GM12878 (cell line): ENCODE measurements at regions not wholly inside any gene's neighbourhood (a gene's known extent, or its start where the extent isn't known, plus 50 kb on each side); places are given as distances from the start of the nearest gene placed in this dataset.

Source experiments
- ATAC-seq: fragments of 200-7000 bp; cut with Tn5 transposase; 3 replicates; pipeline ENCODE4 v1.9.1; 2020; ENCODE audit warnings: mild to moderate bottlenecking, moderate library complexity
- BruUV-seq: library from RNA; stranded (reverse); fragments of 400-500 nt; replicated peaks from 2 replicates; lab custom pipeline; 2021; lab: Mats Ljungman, UMichigan
- CTCF ChIA-PET: fragments of 300-600 bp; sonication (Branson Sonifier 250); formaldehyde crosslinking; extraction: SDS; loops from one replicate; lab custom pipeline; 2021; ENCODE audit warnings: inconsistent platforms; lab: Yijun Ruan, JAX
- POLR2A ChIA-PET: fragments of 350-600 bp; formaldehyde crosslinking; extraction: SDS; loops from one replicate; lab custom pipeline; 2021; ENCODE audit warnings: inconsistent platforms; lab: Charles Lee
- RAD21 ChIA-PET: fragments of 300-600 bp; sonication (Branson Sonifier 250); formaldehyde crosslinking; loops from one replicate; lab custom pipeline; 2023; ENCODE audit warnings: antibody characterized with exemption; ENCODE audit not compliant: unreplicated experiment; lab: Charles Lee
- SMC1A ChIA-PET: fragments of 300-600 bp; sonication (Branson Sonifier 250); formaldehyde crosslinking; loops from one replicate; lab custom pipeline; 2023; ENCODE audit not compliant: unreplicated experiment, uncharacterized antibody; lab: Charles Lee
- DNase-seq: peaks from one replicate; pipeline ENCODE4 v3.0.0-alpha.2; 2011; ENCODE audit warnings: low read depth, low spot score
- FAIRE-seq: peaks from 3 replicates; lab custom pipeline; 2011; peaks lifted over from hg19 to GRCh38; lab: Jason Lieb, UNC
- H2AFZ ChIP-seq: 2 replicates; pipeline ENCODE4 v1.6.0; 2011; ENCODE audit warnings: low read depth, low read length, control low read depth; ENCODE audit not compliant: control insufficient read depth
- H3K27ac ChIP-seq: 2 replicates; pipeline ENCODE4 v1.5.1; 2011; ENCODE audit warnings: control low read depth; ENCODE audit not compliant: control insufficient read depth, insufficient read depth
- H3K27me3 ChIP-seq, 2 experiments: replicated peaks in 1 of 2; 2 replicates each; pipeline versions ENCODE4 v1.6.0 to v1.6.1; 2011; ENCODE audit warnings: low read length in 1 of 2; ENCODE audit not compliant: control insufficient read depth in 2 of 2, insufficient read depth in 2 of 2
- H3K36me3 ChIP-seq, 2 experiments: 2 replicates each; pipeline ENCODE4 v1.5.1; 2011; ENCODE audit warnings: low read length in 1 of 2; ENCODE audit not compliant: control insufficient read depth in 2 of 2, insufficient read depth in 2 of 2
- H3K4me1 ChIP-seq: 2 replicates; pipeline ENCODE4 v1.6.1; 2011; ENCODE audit warnings: mild to moderate bottlenecking, low read length, moderate library complexity, mixed read lengths; ENCODE audit not compliant: control insufficient read depth, insufficient read depth
- H3K4me2 ChIP-seq: 2 replicates; pipeline ENCODE4 v1.6.0; 2011; ENCODE audit warnings: control low read depth; ENCODE audit not compliant: control insufficient read depth, insufficient read depth
- H3K4me3 ChIP-seq: fragments of 200-600 bp; sonication (generic); 2 replicates; pipeline ENCODE4 v1.5.1; 2016
- H3K79me2 ChIP-seq: 2 replicates; pipeline ENCODE4 v1.6.0; 2011; ENCODE audit warnings: low read length; ENCODE audit not compliant: control insufficient read depth, insufficient read depth
- H3K9ac ChIP-seq: 2 replicates; pipeline ENCODE4 v1.8.0; 2011; ENCODE audit warnings: low read length, control low read depth, mixed read lengths; ENCODE audit not compliant: control insufficient read depth, insufficient read depth
- H3K9me3 ChIP-seq: replicated peaks from 3 replicates; pipeline ENCODE4 v1.5.1; 2011; ENCODE audit warnings: mild to moderate bottlenecking, low read length; ENCODE audit not compliant: control insufficient read depth, insufficient read depth
- H4K20me1 ChIP-seq: 2 replicates; pipeline ENCODE4 v1.6.0; 2011; ENCODE audit not compliant: control insufficient read depth, insufficient read depth
- FOXM1 ChIP-seq: IDR thresholded peaks from 2 replicates; pipeline ENCODE4 v1.6.1; 2012; ENCODE audit warnings: low read depth, mild to moderate bottlenecking, inconsistent platforms, low read length, moderate library complexity
- HDAC2 ChIP-seq: fragments of 200-600 bp; sonication (generic); IDR thresholded peaks from 2 replicates; pipeline ENCODE4 v1.6.1; 2017
- IKZF2 ChIP-seq, 2 experiments: fragments of 450-650 bp; IDR thresholded peaks; 2 replicates each; pipeline ENCODE4 v1.6.1; 2017; ENCODE audit warnings: mild to moderate bottlenecking in 2 of 2, moderate library complexity in 2 of 2
- IRF5 ChIP-seq: fragments of 450-650 bp; IDR thresholded peaks from 2 replicates; pipeline ENCODE4 v1.6.1; 2017; ENCODE audit warnings: borderline replicate concordance
- KDM1A ChIP-seq: fragments of 200-600 bp; sonication (generic); IDR thresholded peaks from 2 replicates; pipeline ENCODE4 v1.6.1; 2016; ENCODE audit warnings: borderline replicate concordance
- KLF5 ChIP-seq: fragments of 450-650 bp; IDR thresholded peaks from 2 replicates; pipeline ENCODE4 v1.6.1; 2014; ENCODE audit warnings: mild to moderate bottlenecking; ENCODE audit not compliant: partially characterized antibody
- NFYB ChIP-seq: IDR thresholded peaks from 2 replicates; pipeline ENCODE4 v1.6.1; 2011; ENCODE audit warnings: low read depth, mild to moderate bottlenecking, low read length, improper control_type of control experiment, moderate library complexity; ENCODE audit not compliant: insufficient read depth
- PAX5 ChIP-seq: IDR thresholded peaks from 2 replicates; pipeline ENCODE4 v1.6.1; 2011; ENCODE audit warnings: low read depth, low read length, borderline replicate concordance
- SIN3A ChIP-seq: IDR thresholded peaks from 2 replicates; pipeline ENCODE4 v1.6.1; 2012; ENCODE audit warnings: low read depth, low read length, improper control_type of control experiment
- SP1 ChIP-seq: IDR thresholded peaks from one replicate; pipeline ENCODE4 v1.6.1; 2011; ENCODE audit warnings: low read depth, low read length
- SREBF1 ChIP-seq: IDR thresholded peaks from 2 replicates; pipeline ENCODE4 v1.6.1; 2012; ENCODE audit warnings: mild to moderate bottlenecking, low read length
- YY1 ChIP-seq: IDR thresholded peaks from 2 replicates; pipeline ENCODE4 v1.6.1; 2011; ENCODE audit warnings: low read depth, mild to moderate bottlenecking, low read length
- ZNF207 ChIP-seq: fragments of 450-650 bp; IDR thresholded peaks from 2 replicates; pipeline ENCODE4 v1.6.1; 2014; ENCODE audit warnings: antibody characterized with exemption, mild to moderate bottlenecking, borderline replicate concordance
- ZNF592 ChIP-seq: fragments of 450-650 bp; IDR thresholded peaks from 2 replicates; pipeline ENCODE4 v1.6.1; 2017; ENCODE audit warnings: mild to moderate bottlenecking, moderate library complexity
- WGBS: methylation state at CpG from one replicate; pipeline ENCODE4 v1.1.6; 2016; ENCODE audit warnings: low lambda C conversion rate; ENCODE audit not compliant: insufficient replicate concordance, insufficient coverage; ENCODE audit errors: missing lambda C conversion rate; 5-methylcytosine and 5-hydroxymethylcytosine counted together
- in situ Hi-C: fragments of 300-500 bp; cut with MboI; formaldehyde crosslinking; loops from 9 replicates; pipeline ENCODE4 v1.14.3; 2018; ENCODE audit warnings: mixed read lengths
- intact Hi-C: fragments of 100-400 bp; cut with micrococcal nuclease; formaldehyde crosslinking; loops from one replicate; pipeline ENCODE4 v1.14.2; 2022; ENCODE audit not compliant: unreplicated experiment
- TF ChIP-seq, protein P1 (sequence below): IDR thresholded peaks from 2 replicates; pipeline ENCODE4 v1.6.1; 2012; ENCODE audit warnings: low read depth, low read length, improper control_type of control experiment
- TF ChIP-seq, protein P2 (sequence below): fragments of 450-650 bp; formaldehyde crosslinking; IDR thresholded peaks from 2 replicates; pipeline ENCODE4 v1.4.0; 2020; ENCODE audit warnings: mild to moderate bottlenecking, moderate library complexity

GRCh38 chr1:172843444-172843843 lies 184.5 kb downstream of the FASLG start:
- H3K27me3 ChIP-seq = no peaks in the 10 kb centered on the region; a peak in 1 of 4 replicates
- FAIRE-seq = no peak
- no peak for ATAC-seq
- WGBS = 6% methylated on average over 2 of the region's 2 CpGs
- H3K36me3 ChIP-seq = no peaks in the 10 kb centered on the region
- ChIA-PET RAD21 (no interaction called here), POLR2A (no interaction called here), SMC1A (interaction anchor here (0.9 to 1.6 kb wide), 2 partner anchors 17 to 98 kb away, joined by 3 to 5 read pairs; no protein-coding TSS in a partner anchor), CTCF (interaction anchor here (2.4 kb wide), 1 partner anchor 17 kb away, joined by 17 read pairs; no protein-coding TSS in a partner anchor)
- H3K9me3 ChIP-seq = no peaks in the 10 kb centered on the region; the same call in 2 of the 3 replicates
- in situ Hi-C loops = no loop called here
- no peak overlapping the region for H3K4me3 ChIP-seq
- H3K27ac ChIP-seq = no peak overlapping the region
- no peaks in the 10 kb centered on the region for H3K4me1 ChIP-seq
- intact Hi-C loops = no loop called here
- BruUV-seq = no TSS peak
- H2AFZ ChIP-seq = no peak overlapping the region
- H3K9ac ChIP-seq = no peak overlapping the region
- H3K79me2 ChIP-seq = no peaks in the 10 kb centered on the region
- TF ChIP-seq IKZF2 (IDR thresholded peaks at IDR 0.05) (no peak), PAX5 (no peak), ZNF207 (no peak), SIN3A (no peak), YY1 (no peak), SREBF1 (no peak), IRF5 (no peak), FOXM1 (no peak), NFYB (no peak), HDAC2 (no peak), KDM1A (no peak), KLF5 (no peak), ZNF592 (no peak), SP1 (no peak)
- TF ChIP-seq, protein P1, sequence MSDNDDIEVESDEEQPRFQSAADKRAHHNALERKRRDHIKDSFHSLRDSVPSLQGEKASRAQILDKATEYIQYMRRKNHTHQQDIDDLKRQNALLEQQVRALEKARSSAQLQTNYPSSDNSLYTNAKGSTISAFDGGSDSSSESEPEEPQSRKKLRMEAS = no peak
- TF ChIP-seq, protein P2, sequence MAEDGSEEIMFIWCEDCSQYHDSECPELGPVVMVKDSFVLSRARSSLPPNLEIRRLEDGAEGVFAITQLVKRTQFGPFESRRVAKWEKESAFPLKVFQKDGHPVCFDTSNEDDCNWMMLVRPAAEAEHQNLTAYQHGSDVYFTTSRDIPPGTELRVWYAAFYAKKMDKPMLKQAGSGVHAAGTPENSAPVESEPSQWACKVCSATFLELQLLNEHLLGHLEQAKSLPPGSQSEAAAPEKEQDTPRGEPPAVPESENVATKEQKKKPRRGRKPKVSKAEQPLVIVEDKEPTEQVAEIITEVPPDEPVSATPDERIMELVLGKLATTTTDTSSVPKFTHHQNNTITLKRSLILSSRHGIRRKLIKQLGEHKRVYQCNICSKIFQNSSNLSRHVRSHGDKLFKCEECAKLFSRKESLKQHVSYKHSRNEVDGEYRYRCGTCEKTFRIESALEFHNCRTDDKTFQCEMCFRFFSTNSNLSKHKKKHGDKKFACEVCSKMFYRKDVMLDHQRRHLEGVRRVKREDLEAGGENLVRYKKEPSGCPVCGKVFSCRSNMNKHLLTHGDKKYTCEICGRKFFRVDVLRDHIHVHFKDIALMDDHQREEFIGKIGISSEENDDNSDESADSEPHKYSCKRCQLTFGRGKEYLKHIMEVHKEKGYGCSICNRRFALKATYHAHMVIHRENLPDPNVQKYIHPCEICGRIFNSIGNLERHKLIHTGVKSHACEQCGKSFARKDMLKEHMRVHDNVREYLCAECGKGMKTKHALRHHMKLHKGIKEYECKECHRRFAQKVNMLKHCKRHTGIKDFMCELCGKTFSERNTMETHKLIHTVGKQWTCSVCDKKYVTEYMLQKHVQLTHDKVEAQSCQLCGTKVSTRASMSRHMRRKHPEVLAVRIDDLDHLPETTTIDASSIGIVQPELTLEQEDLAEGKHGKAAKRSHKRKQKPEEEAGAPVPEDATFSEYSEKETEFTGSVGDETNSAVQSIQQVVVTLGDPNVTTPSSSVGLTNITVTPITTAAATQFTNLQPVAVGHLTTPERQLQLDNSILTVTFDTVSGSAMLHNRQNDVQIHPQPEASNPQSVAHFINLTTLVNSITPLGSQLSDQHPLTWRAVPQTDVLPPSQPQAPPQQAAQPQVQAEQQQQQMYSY = no peak
- no peak for DNase-seq
- H3K4me2 ChIP-seq = no peak overlapping the region
- no peaks in the 10 kb centered on the region for H4K20me1 ChIP-seq
